ENCODE measurements at regions not wholly inside any gene's neighbourhood (a gene's known extent, or its start where the extent isn't known, plus 50 kb on each side); places are given as distances from the start of the nearest gene placed in this dataset.

DNA sequence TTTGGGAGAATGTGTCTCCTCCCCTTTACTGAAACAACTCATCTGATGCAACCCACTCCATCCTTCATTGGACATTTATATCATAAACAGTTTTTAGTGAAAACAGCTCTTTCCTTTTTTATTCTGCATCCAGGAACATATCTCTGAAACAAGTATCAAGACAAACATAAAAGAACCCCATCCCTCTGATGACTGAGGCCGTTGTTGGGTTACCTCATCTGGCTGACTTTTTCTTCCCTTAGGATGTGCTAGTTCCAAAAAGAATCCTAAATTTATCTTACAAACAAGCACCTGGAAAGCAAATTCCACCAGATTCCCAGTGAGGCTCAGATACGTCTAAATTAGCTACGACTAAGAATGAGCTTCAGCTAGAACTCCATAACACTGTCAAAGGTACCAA is 483.7 kb upstream of the INTU start:
- no peak for TF ChIP-seq POLR2A (IDR thresholded peaks at IDR 0.05)
- TF ChIP-seq, protein P1, sequence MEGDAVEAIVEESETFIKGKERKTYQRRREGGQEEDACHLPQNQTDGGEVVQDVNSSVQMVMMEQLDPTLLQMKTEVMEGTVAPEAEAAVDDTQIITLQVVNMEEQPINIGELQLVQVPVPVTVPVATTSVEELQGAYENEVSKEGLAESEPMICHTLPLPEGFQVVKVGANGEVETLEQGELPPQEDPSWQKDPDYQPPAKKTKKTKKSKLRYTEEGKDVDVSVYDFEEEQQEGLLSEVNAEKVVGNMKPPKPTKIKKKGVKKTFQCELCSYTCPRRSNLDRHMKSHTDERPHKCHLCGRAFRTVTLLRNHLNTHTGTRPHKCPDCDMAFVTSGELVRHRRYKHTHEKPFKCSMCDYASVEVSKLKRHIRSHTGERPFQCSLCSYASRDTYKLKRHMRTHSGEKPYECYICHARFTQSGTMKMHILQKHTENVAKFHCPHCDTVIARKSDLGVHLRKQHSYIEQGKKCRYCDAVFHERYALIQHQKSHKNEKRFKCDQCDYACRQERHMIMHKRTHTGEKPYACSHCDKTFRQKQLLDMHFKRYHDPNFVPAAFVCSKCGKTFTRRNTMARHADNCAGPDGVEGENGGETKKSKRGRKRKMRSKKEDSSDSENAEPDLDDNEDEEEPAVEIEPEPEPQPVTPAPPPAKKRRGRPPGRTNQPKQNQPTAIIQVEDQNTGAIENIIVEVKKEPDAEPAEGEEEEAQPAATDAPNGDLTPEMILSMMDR (IDR thresholded peaks at IDR 0.05 in 8 of 11, conservative IDR thresholded peaks at IDR 0.05 in 3 of 11) = no peak

Data from spleen (tissue), 7 donors.